HCT116 (cell line): ENCODE measurements at regions not wholly inside any gene's neighbourhood (a gene's known extent, or its start where the extent isn't known, plus 50 kb on each side); places are given as distances from the start of the nearest gene placed in this dataset.
"Not testable (repeated sequence)": the region's sequence is repeated elsewhere in the genome, so short reads cannot be mapped to it uniquely, and the experiment has no call there.

Experiments used
- ATAC-seq: fragments of 200-7000 bp; cut with Tn5 transposase; 2 replicates; pipeline ENCODE4 v1.9.1; 2020; ENCODE audit warnings: mild to moderate bottlenecking, moderate library complexity
- BruUV-seq: library from RNA; stranded (reverse); fragments of 400-500 nt; replicated peaks from 2 replicates; lab custom pipeline; 2021; lab: Mats Ljungman, UMichigan
- CTCF ChIA-PET: fragments of 300-600 bp; sonication (Branson Sonifier 250); formaldehyde crosslinking; loops from one replicate; lab custom pipeline; 2021; ENCODE audit warnings: antibody characterized with exemption; lab: Charles Lee
- POLR2A ChIA-PET: fragments of 300-600, 350-600 bp; sonication (Branson Sonifier 250); formaldehyde crosslinking; loops from one replicate; lab custom pipeline; 2021; ENCODE audit warnings: antibody characterized with exemption; lab: Charles Lee
- RAD21 ChIA-PET, 2 experiments: fragments of 300-600 bp; sonication (Branson Sonifier 250); formaldehyde crosslinking; loops; one replicate each; lab custom pipeline; 2023; ENCODE audit warnings: low total read pairs in 2 of 2; ENCODE audit not compliant: uncharacterized antibody in 2 of 2, unreplicated experiment in 2 of 2, low non-redundant PET in 1 of 2; lab: Charles Lee
- DNase-seq: peaks from one replicate; pipeline ENCODE4 v3.0.0-alpha.2; 2010; ENCODE audit warnings: low read depth, low spot score
- H2AFZ ChIP-seq: fragments of 200-600 bp; shearing (Covaris generic), sonication (generic); 2 replicates; pipeline ENCODE4 v1.6.1; 2017; ENCODE audit warnings: low read depth, mixed run types, mixed read lengths, antibody characterized with exemption, low read length; ENCODE audit not compliant: poor library complexity, severe bottlenecking
- H3K27ac ChIP-seq: 2 replicates; pipeline ENCODE4 v1.5.1; 2012; ENCODE audit warnings: low read depth, low read length
- H3K27me3 ChIP-seq: fragments of 200-600 bp; sonication (generic); 2 replicates; pipeline ENCODE4 v1.6.1; 2016; ENCODE audit warnings: mixed run types, low read length, mixed read lengths; ENCODE audit not compliant: insufficient read depth
- H3K36me3 ChIP-seq, 2 experiments: fragments of 200-500 bp in 1 of 2; fragments of 200-600 bp in 1 of 2; sonication (Bioruptor generic) in 1 of 2; sonication (generic) in 1 of 2; 2 replicates each; pipeline versions ENCODE4 v1.5.1 to v1.6.1; 2014 to 2016; ENCODE audit warnings: low read length in 2 of 2, inconsistent platforms in 1 of 2, mixed read lengths in 1 of 2, mixed run types in 1 of 2; ENCODE audit not compliant: insufficient read depth in 2 of 2, control insufficient read depth in 1 of 2
- H3K4me1 ChIP-seq, 2 experiments: fragments of 200-600 bp in 1 of 2; sonication (generic) in 1 of 2; 2 replicates each; pipeline versions ENCODE4 v1.5.1 to v1.6.1; 2012 to 2017; ENCODE audit warnings: low read length in 2 of 2, inconsistent platforms in 1 of 2, mild to moderate bottlenecking in 1 of 2, mixed read lengths in 1 of 2, mixed run types in 1 of 2, moderate library complexity in 1 of 2; ENCODE audit not compliant: insufficient read depth in 2 of 2, control insufficient read depth in 1 of 2
- H3K4me2 ChIP-seq: fragments of 200-600 bp; sonication (generic); 2 replicates; pipeline ENCODE4 v1.6.1; 2017; ENCODE audit warnings: mixed run types, low read length, mixed read lengths
- H3K4me3 ChIP-seq, 2 experiments: fragments of 200-600 bp in 1 of 2; sonication (generic) in 1 of 2; replicated peaks in 1 of 2; 2 replicates each; pipeline ENCODE4 v1.5.1; 2011 to 2016; ENCODE audit warnings: low read length in 2 of 2, control low read depth in 1 of 2, low read depth in 1 of 2, mild to moderate bottlenecking in 1 of 2, mixed read lengths in 1 of 2, mixed run types in 1 of 2
- H3K79me2 ChIP-seq: fragments of 200-600 bp; sonication (generic); 2 replicates; pipeline ENCODE4 v1.6.1; 2017; ENCODE audit warnings: mild to moderate bottlenecking, mixed run types, low read length, moderate library complexity, mixed read lengths; ENCODE audit not compliant: insufficient read depth
- H3K9ac ChIP-seq: fragments of 200-600 bp; sonication (generic); 2 replicates; pipeline ENCODE4 v1.6.1; 2016; ENCODE audit warnings: low read length, mixed read lengths
- H3K9me2 ChIP-seq: fragments of 200-600 bp; sonication (generic), shearing (Covaris generic); 2 replicates; pipeline ENCODE4 v1.6.1; 2017; ENCODE audit warnings: mixed run types, mild to moderate bottlenecking, moderate library complexity; ENCODE audit not compliant: insufficient read depth
- H3K9me3 ChIP-seq, 2 experiments: fragments of 200-500 bp in 1 of 2; fragments of 200-600 bp in 1 of 2; sonication (Bioruptor generic) in 1 of 2; sonication (generic) in 1 of 2; 2 replicates each; pipeline ENCODE4 v1.6.1; 2014 to 2017; ENCODE audit warnings: low read length in 2 of 2, mixed read lengths in 2 of 2, inconsistent platforms in 1 of 2, low read depth in 1 of 2, mild to moderate bottlenecking in 1 of 2, mixed run types in 1 of 2, moderate library complexity in 1 of 2; ENCODE audit not compliant: control insufficient read depth in 1 of 2, insufficient read depth in 1 of 2
- H4K20me1 ChIP-seq: fragments of 200-600 bp; sonication (generic), shearing (Covaris generic); 2 replicates; pipeline ENCODE4 v1.6.1; 2017; ENCODE audit warnings: mixed run types, mild to moderate bottlenecking, moderate library complexity; ENCODE audit not compliant: insufficient read depth
- CBX3 ChIP-seq: IDR thresholded peaks from 2 replicates; pipeline ENCODE4 v1.6.1; 2012; ENCODE audit warnings: low read depth
- CEBPB ChIP-seq: IDR thresholded peaks from 2 replicates; pipeline ENCODE4 v1.6.1; 2012; ENCODE audit warnings: low read depth
- ELF1 ChIP-seq: IDR thresholded peaks from 2 replicates; pipeline ENCODE4 v1.6.1; 2012; ENCODE audit warnings: low read depth, borderline replicate concordance
- EZH2 ChIP-seq: fragments of 200-600 bp; sonication (generic); IDR thresholded peaks from 2 replicates; pipeline ENCODE4 v1.6.1; 2017; ENCODE audit warnings: antibody characterized with exemption, mixed run types
- FOSL1 ChIP-seq: IDR thresholded peaks from 2 replicates; pipeline ENCODE4 v1.6.1; 2012; ENCODE audit warnings: low read depth
- JUND ChIP-seq: IDR thresholded peaks from 2 replicates; pipeline ENCODE4 v1.6.1; 2012
- POLR2A ChIP-seq: IDR thresholded peaks from 2 replicates; pipeline ENCODE4 v1.7.0; 2011; ENCODE audit warnings: borderline replicate concordance; ENCODE audit not compliant: insufficient read depth, insufficient read length; ENCODE audit errors: extremely low read depth
- POLR2AphosphoS5 ChIP-seq: IDR thresholded peaks from 2 replicates; pipeline ENCODE4 v1.6.1; 2011; ENCODE audit warnings: mild to moderate bottlenecking, low read depth, low read length, moderate library complexity
- RAD21 ChIP-seq: IDR thresholded peaks from 2 replicates; pipeline ENCODE4 v1.6.1; 2012; ENCODE audit warnings: low read depth, mild to moderate bottlenecking
- SIN3A ChIP-seq: IDR thresholded peaks from 2 replicates; pipeline ENCODE4 v1.6.1; 2012; ENCODE audit warnings: low read depth
- SP1 ChIP-seq: IDR thresholded peaks from 2 replicates; pipeline ENCODE4 v1.6.1; 2012; ENCODE audit warnings: low read depth
- YY1 ChIP-seq: IDR thresholded peaks from 2 replicates; pipeline ENCODE4 v1.6.1; 2011; ENCODE audit warnings: low read length, low read depth, moderate library complexity, mild to moderate bottlenecking; ENCODE audit not compliant: insufficient replicate concordance; ENCODE audit errors: extremely low read depth
- ZFX ChIP-seq: fragments of 450-650 bp; IDR thresholded peaks from 2 replicates; pipeline ENCODE4 v1.6.1; 2017
- ZNF274 ChIP-seq: fragments of 200-500 bp; sonication (Bioruptor generic); IDR thresholded peaks from 2 replicates; pipeline ENCODE4 v1.6.1; 2014; ENCODE audit warnings: mild to moderate bottlenecking, low read depth, low read length, inconsistent platforms
- intact Hi-C: fragments of 100-400 bp; cut with micrococcal nuclease; formaldehyde crosslinking; loops from 2 replicates; pipeline ENCODE4 v1.10.0; 2022
- TF ChIP-seq, protein P1 (sequence below): IDR thresholded peaks from 2 replicates; pipeline ENCODE4 v1.6.1; 2012
- TF ChIP-seq, protein P2 (sequence below): IDR thresholded peaks from 2 replicates; pipeline ENCODE4 v1.6.1; 2012
- TF ChIP-seq, protein P3 (sequence below), 3 experiments: fragments of 200-600 bp in 1 of 3; sonication (generic) in 1 of 3; IDR thresholded peaks in 2 of 3; conservative IDR thresholded peaks in 1 of 3; 2 replicates each; pipeline ENCODE4 v1.5.1; 2012 to 2017; ENCODE audit warnings: low read depth in 2 of 3, low read length in 2 of 3, antibody characterized with exemption in 1 of 3, borderline replicate concordance in 1 of 3, control low read depth in 1 of 3, mild to moderate bottlenecking in 1 of 3, mixed read lengths in 1 of 3, mixed run types in 1 of 3, moderate library complexity in 1 of 3; ENCODE audit not compliant: insufficient read depth in 1 of 3

DNA sequence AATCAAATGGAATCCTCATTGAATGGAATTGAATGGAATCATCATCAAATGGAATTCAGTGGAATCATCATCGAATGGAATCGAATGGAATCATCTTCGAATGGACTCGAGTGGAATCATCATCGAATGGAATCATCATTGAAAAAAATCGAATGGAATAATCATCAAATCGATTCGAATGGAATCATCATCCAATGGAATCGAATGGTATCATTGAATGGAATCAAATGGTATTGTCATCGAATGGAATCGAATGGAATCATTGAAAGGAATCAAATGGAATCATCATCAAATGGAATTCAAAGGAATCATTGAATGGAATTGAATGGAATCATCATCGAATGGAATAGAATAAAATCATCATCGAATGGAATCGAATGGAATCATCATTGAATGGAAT, 619.3 kb downstream of the TP53TG3F start:
- Histone ChIP-seq H3K79me2 (no peaks in the 10 kb centered on the region), H4K20me1 (no peaks in the 10 kb centered on the region), H3K36me3 (no peaks in the 10 kb centered on the region), H3K4me1 (no peaks in the 10 kb centered on the region), H3K9me3 (peaks cover 39 to 70% of the 10 kb centered on the region in 2 experiments), H3K27ac (no peak overlapping the region), H3K9me2 (no peaks in the 10 kb centered on the region), H3K27me3 (no peaks in the 10 kb centered on the region), H3K4me3 (no peak overlapping the region), H3K4me2 (no peak overlapping the region), H2AFZ (no peak overlapping the region), H3K9ac (no peak overlapping the region)
- DNase-seq (no peak), ATAC-seq (no peak)
- intact Hi-C loops, result no loop called here
- no TSS peak for BruUV-seq
- ChIA-PET CTCF (no interaction called here), RAD21 (no interaction called here), POLR2A (no interaction called here)
- TF ChIP-seq ZNF274, result no peak
- no peak for TF ChIP-seq CEBPB
- TF ChIP-seq POLR2A, result no peak
- no peak for TF ChIP-seq CBX3
- TF ChIP-seq ELF1, result no peak
- no peak for TF ChIP-seq YY1
- TF ChIP-seq ZFX, result no peak
- no peak for TF ChIP-seq RAD21
- TF ChIP-seq, protein P1, sequence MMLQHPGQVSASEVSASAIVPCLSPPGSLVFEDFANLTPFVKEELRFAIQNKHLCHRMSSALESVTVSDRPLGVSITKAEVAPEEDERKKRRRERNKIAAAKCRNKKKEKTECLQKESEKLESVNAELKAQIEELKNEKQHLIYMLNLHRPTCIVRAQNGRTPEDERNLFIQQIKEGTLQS, result no peak
- TF ChIP-seq SP1, result no peak
- TF ChIP-seq, protein P2, sequence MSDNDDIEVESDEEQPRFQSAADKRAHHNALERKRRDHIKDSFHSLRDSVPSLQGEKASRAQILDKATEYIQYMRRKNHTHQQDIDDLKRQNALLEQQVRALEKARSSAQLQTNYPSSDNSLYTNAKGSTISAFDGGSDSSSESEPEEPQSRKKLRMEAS, result no peak
- TF ChIP-seq, protein P3, sequence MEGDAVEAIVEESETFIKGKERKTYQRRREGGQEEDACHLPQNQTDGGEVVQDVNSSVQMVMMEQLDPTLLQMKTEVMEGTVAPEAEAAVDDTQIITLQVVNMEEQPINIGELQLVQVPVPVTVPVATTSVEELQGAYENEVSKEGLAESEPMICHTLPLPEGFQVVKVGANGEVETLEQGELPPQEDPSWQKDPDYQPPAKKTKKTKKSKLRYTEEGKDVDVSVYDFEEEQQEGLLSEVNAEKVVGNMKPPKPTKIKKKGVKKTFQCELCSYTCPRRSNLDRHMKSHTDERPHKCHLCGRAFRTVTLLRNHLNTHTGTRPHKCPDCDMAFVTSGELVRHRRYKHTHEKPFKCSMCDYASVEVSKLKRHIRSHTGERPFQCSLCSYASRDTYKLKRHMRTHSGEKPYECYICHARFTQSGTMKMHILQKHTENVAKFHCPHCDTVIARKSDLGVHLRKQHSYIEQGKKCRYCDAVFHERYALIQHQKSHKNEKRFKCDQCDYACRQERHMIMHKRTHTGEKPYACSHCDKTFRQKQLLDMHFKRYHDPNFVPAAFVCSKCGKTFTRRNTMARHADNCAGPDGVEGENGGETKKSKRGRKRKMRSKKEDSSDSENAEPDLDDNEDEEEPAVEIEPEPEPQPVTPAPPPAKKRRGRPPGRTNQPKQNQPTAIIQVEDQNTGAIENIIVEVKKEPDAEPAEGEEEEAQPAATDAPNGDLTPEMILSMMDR (IDR thresholded peaks at IDR 0.05 in 2 of 3, conservative IDR thresholded peaks at IDR 0.05 in 1 of 3; ENCODE audit: borderline replicate concordance in 1 of 3, insufficient read depth in 1 of 3, low read depth in 2 of 3, low read length in 2 of 3), result no peak
- TF ChIP-seq EZH2, result no peak
- TF ChIP-seq POLR2AphosphoS5, result no peak
- no peak for TF ChIP-seq SIN3A
- no peak for TF ChIP-seq FOSL1
- TF ChIP-seq JUND, result no peak

DNA sequence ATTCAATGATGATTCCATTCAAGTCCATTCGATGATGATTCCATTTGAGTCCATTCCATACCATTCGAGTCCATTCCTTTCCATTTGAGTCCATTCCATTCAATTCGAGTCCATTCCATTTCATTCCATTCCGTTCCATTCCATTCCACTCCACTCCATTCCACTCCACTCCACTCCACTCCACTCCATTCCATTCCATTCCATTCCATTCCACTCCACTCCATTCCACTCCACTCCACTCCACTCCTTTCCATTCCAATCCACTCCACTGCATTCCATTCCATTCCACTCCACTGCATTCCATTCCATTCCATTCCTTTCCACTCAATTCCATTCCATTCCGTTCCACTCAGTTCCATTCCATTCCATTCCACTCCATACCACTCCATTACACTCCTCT, 625.6 kb downstream of the TP53TG3F start:
- H3K27ac ChIP-seq, H4K20me1 ChIP-seq, intact Hi-C loops, H3K27me3 ChIP-seq, POLR2A ChIA-PET, H3K79me2 ChIP-seq, H3K4me1 ChIP-seq, BruUV-seq, H3K4me3 ChIP-seq, H2AFZ ChIP-seq, H3K36me3 ChIP-seq, H3K9me2 ChIP-seq, RAD21 ChIA-PET, CTCF ChIA-PET, DNase-seq, H3K9ac ChIP-seq, ATAC-seq, H3K4me2 ChIP-seq: not testable (repeated sequence)
- peaks cover 32 to 79% of the 10 kb centered on the region in 2 experiments; a peak in 2 of 4 replicates for H3K9me3 ChIP-seq

DNA sequence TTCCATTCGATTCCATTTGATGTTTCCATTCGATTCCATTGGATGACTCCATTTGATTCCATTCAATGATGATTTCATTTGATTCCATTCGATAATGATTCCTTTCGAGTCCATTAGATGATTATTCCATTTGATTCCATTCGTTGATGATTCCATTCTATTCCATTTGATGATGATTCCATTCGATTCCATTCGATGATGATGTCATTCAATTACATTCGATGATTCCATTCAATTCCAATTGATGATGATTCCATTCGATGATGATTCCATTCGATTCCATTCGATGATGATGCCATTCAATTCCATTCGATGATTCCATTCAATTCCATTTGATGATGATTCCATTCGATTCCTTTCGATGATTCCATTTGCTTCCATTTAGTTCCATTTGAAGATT, 635.6 kb downstream of the TP53TG3F start:
- CTCF ChIA-PET, H3K4me3 ChIP-seq, H3K36me3 ChIP-seq, H3K79me2 ChIP-seq, H3K27ac ChIP-seq, POLR2A ChIA-PET, H4K20me1 ChIP-seq, H2AFZ ChIP-seq, H3K4me2 ChIP-seq, intact Hi-C loops, H3K9ac ChIP-seq, H3K4me1 ChIP-seq, BruUV-seq, H3K9me2 ChIP-seq, H3K27me3 ChIP-seq, ATAC-seq, DNase-seq, RAD21 ChIA-PET: not testable (repeated sequence)
- peaks cover 47 to 78% of the 10 kb centered on the region in 2 experiments; a peak in 3 of 4 replicates for H3K9me3 ChIP-seq
